Activated CD8-positive, alpha-beta T cell treated with anti-CD3 and anti-CD28 coated beads for 36 hours (primary cell): ENCODE measurements at regions not wholly inside any gene's neighbourhood (a gene's known extent, or its start where the extent isn't known, plus 50 kb on each side); places are given as distances from the start of the nearest gene placed in this dataset.

ENCODE experiments used
- ATAC-seq: fragments of 200-7000 bp; cut with Tn5 transposase; one replicate; pipeline ENCODE4 v1.10.0; 2021; ENCODE audit warnings: mild to moderate bottlenecking, moderate library complexity
- CTCF ChIA-PET: fragments of 350-600 bp; sonication (Branson Sonifier 250); formaldehyde crosslinking; loops from one replicate; lab custom pipeline; 2021; ENCODE audit warnings: antibody characterized with exemption; lab: Charles Lee
- POLR2A ChIA-PET: fragments of 350-600 bp; sonication (Branson Sonifier 250); formaldehyde crosslinking; loops from one replicate; lab custom pipeline; 2021; ENCODE audit warnings: antibody characterized with exemption; lab: Charles Lee
- DNase-seq: peaks from one replicate; pipeline ENCODE4 v3.0.0-alpha.2; 2020
- H3K27ac Mint-ChIP-seq: one replicate; pipeline ENCODE4 v1.8.0; 2021; ENCODE audit warnings: mild to moderate bottlenecking, mixed read lengths
- H3K27me3 Mint-ChIP-seq: one replicate; pipeline ENCODE4 v1.8.0; 2021; ENCODE audit warnings: mixed read lengths
- H3K36me3 Mint-ChIP-seq: one replicate; pipeline ENCODE4 v1.8.0; 2021; ENCODE audit warnings: low read depth, mixed read lengths
- H3K4me1 Mint-ChIP-seq: one replicate; pipeline ENCODE4 v1.8.0; 2021; ENCODE audit warnings: low read depth, mixed read lengths
- H3K4me3 Mint-ChIP-seq: one replicate; pipeline ENCODE4 v1.8.0; 2021; ENCODE audit warnings: mild to moderate bottlenecking, moderate library complexity, mixed read lengths
- H3K9me3 Mint-ChIP-seq: one replicate; pipeline ENCODE4 v1.8.0; 2021; ENCODE audit warnings: mixed read lengths
- intact Hi-C: fragments of 100-400 bp; cut with micrococcal nuclease; formaldehyde crosslinking; loops from one replicate; pipeline ENCODE4 v1.10.0; 2022
- TF ChIP-seq, protein P1 (sequence below): fragments of 200-600 bp; IDR thresholded peaks from one replicate; pipeline ENCODE4 v1.8.0; 2022; ENCODE audit warnings: antibody characterized with exemption, mild to moderate bottlenecking

DNA sequence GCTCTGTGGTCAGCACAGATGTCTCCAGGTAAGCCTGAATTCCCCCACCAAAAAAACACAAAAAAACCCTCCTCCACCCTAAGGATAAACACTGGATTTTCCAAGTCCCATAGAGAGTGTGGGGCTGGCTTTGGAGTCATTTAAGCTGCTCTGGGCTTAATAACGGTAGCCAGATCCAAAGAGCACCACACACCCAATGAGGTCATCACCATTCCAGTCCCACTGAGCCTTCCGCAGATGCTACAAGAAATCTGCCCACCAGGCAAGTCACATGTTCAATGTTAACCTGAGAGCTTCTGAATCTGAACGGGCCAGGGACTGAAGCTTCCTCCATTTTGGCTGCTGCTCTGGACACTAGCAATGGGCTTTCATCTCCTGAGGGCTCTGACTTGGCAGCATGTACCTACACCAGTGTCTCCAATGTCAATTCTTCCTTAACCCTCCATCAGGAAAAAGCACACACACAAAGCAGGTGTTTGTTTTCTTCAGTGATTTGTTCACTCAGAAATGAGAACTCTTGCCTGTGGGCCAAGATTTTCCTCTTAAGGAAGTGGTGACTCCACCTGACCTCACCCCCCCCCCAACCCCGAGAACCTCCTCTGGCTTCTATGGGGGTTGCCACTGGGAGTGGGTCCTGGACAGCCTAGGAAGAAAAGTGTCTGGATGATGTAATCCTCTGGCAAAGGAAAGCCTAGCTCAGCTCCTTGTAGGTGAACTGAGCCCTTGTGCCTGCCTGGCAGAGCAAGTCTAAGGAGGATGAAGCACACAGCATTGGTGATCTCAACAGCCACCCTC is 220.1 kb downstream of the FOXL1 start:
- Mint-ChIP-seq H3K36me3 (no peaks in the 10 kb centered on the region), H3K9me3 (no peaks in the 10 kb centered on the region), H3K4me1 (no peaks in the 10 kb centered on the region), H3K4me3 (no peak overlapping the region), H3K27me3 (peaks cover 11% of the 10 kb centered on the region), H3K27ac (no peak overlapping the region)
- ChIA-PET POLR2A (no interaction called here), CTCF (no interaction called here)
- TF ChIP-seq, protein P1, sequence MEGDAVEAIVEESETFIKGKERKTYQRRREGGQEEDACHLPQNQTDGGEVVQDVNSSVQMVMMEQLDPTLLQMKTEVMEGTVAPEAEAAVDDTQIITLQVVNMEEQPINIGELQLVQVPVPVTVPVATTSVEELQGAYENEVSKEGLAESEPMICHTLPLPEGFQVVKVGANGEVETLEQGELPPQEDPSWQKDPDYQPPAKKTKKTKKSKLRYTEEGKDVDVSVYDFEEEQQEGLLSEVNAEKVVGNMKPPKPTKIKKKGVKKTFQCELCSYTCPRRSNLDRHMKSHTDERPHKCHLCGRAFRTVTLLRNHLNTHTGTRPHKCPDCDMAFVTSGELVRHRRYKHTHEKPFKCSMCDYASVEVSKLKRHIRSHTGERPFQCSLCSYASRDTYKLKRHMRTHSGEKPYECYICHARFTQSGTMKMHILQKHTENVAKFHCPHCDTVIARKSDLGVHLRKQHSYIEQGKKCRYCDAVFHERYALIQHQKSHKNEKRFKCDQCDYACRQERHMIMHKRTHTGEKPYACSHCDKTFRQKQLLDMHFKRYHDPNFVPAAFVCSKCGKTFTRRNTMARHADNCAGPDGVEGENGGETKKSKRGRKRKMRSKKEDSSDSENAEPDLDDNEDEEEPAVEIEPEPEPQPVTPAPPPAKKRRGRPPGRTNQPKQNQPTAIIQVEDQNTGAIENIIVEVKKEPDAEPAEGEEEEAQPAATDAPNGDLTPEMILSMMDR, result no peak
- DNase-seq (no peak), ATAC-seq (no peak)
- intact Hi-C loops, result no loop called here

DNA sequence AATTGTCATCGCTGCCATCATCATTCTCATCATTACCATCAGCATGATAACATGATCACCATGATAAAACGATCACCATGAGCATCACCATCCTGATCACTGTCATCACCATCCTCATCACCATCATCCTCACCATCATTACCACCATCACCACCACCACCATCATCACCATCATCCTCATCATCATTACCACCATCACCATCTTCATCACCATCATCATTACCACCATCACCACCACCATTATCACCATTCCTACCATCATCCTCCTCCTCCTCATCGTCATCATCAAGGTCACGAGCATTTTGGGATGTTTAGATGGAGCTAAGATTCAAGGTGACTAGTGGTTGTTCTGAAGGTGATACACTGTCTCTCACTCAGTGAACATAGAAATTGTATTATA is 221.0 kb downstream of the FOXL1 start:
- TF ChIP-seq, protein P1, result no peak
- POLR2A ChIA-PET, result no interaction called here
- no peak overlapping the region for H3K4me3 Mint-ChIP-seq
- H3K27me3 Mint-ChIP-seq, result peaks cover 13% of the 10 kb centered on the region
- H3K4me1 Mint-ChIP-seq, result no peaks in the 10 kb centered on the region
- no peak for ATAC-seq
- no peak for DNase-seq
- intact Hi-C loops, result no loop called here
- no peaks in the 10 kb centered on the region for H3K9me3 Mint-ChIP-seq
- CTCF ChIA-PET, result no interaction called here
- no peaks in the 10 kb centered on the region for H3K36me3 Mint-ChIP-seq
- no peak overlapping the region for H3K27ac Mint-ChIP-seq

DNA sequence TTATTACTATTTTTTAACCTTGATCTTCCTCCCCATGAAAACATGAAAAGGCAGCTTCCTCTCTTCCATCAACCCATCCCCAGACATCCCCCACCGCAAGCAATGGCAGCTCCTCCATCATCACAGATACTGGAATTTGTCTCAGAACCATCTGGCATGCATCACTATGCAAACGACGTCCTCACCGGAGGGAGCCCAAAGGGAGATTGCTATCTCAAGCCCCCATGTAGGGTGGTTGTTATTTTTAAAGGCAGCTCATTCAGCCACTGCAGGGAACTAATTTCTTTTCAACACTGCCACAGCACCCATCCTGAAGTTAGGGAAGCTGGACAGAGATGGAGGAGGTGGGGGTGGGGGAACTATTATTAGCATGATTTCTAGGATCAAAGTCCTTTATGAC is 222.5 kb downstream of the FOXL1 start:
- Mint-ChIP-seq H3K36me3 (no peaks in the 10 kb centered on the region), H3K27me3 (peaks cover 13% of the 10 kb centered on the region), H3K27ac (no peak overlapping the region), H3K4me1 (no peaks in the 10 kb centered on the region), H3K4me3 (no peak overlapping the region), H3K9me3 (no peaks in the 10 kb centered on the region)
- intact Hi-C loops, result no loop called here
- DNase-seq (no peak), ATAC-seq (no peak)
- CTCF ChIA-PET, result no interaction called here
- POLR2A ChIA-PET, result no interaction called here
- TF ChIP-seq, protein P1, result no peak

DNA sequence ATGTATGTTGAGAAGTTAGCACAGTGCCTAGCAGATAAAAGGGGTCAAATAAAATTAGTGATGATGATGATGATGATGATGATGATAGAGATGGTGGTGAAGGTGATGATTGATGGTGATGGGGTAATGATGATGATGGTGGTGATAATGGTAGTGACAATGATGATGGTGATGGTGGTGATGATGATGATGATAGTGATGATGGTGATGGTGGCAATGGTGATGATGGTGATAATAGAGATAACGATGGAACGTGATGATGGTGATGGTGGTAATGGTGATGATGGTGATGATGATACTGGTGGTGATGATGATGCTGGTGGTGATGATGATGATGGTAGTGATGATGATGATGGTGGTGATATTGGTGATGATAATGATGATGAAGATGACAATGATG is 223.7 kb downstream of the FOXL1 start:
- H3K27me3 Mint-ChIP-seq, result peaks cover 13% of the 10 kb centered on the region
- H3K4me1 Mint-ChIP-seq, result no peaks in the 10 kb centered on the region
- CTCF ChIA-PET, result no interaction called here

DNA sequence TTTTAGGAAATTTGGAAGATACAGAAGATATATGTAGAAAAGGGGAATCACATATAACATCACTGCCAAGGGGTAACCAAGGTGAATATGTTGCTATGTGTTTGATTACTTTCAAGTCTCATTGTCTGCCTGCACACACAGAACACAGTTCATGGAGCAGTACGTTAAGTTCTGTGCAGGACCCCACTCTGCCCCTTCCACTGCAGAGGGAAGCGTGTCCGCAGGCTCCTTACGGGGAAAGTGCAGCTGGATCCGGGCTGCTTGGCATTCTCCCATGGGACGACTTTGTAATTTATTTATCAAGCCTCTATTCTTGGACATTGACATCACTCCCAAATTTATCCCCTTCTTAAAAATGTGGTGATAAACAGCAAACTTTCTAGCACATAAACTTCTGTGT is 226.8 kb downstream of the FOXL1 start:
- no peak overlapping the region for H3K4me3 Mint-ChIP-seq
- no peak overlapping the region for H3K27ac Mint-ChIP-seq
- intact Hi-C loops, result no loop called here

More for the DNA sequence above, 223.7 kb downstream of the FOXL1 start:
- H3K36me3 Mint-ChIP-seq, result no peaks in the 10 kb centered on the region
- ATAC-seq (no peak), DNase-seq (no peak)
- no peak overlapping the region for H3K27ac Mint-ChIP-seq
- H3K4me3 Mint-ChIP-seq, result no peak overlapping the region
- TF ChIP-seq, protein P1, result no peak
- POLR2A ChIA-PET, result no interaction called here
- intact Hi-C loops, result no loop called here
- H3K9me3 Mint-ChIP-seq, result no peaks in the 10 kb centered on the region

More for the DNA sequence above, 226.8 kb downstream of the FOXL1 start:
- no peak for ATAC-seq
- H3K9me3 Mint-ChIP-seq, result no peaks in the 10 kb centered on the region
- TF ChIP-seq, protein P1, result no peak
- H3K4me1 Mint-ChIP-seq, result no peaks in the 10 kb centered on the region
- POLR2A ChIA-PET, result no interaction called here
- no peak for DNase-seq
- CTCF ChIA-PET, result no interaction called here
- H3K27me3 Mint-ChIP-seq, result peaks cover 4% of the 10 kb centered on the region
- H3K36me3 Mint-ChIP-seq, result no peaks in the 10 kb centered on the region
